Putamen (tissue), 1 donor: ENCODE measurements at regions not wholly inside any gene's neighbourhood (a gene's known extent, or its start where the extent isn't known, plus 50 kb on each side); places are given as distances from the start of the nearest gene placed in this dataset.
"Not testable (repeated sequence)": the region's sequence is repeated elsewhere in the genome, so short reads cannot be mapped to it uniquely, and the experiment has no call there.

Source experiments
- DNase-seq: peaks from one replicate; pipeline ENCODE4 v3.0.0-alpha.2; 2016; ENCODE audit warnings: low spot score

- DNase-seq: no peak
Measured at GRCh38 chr2:193867454-193867853, 1672.7 kb upstream of the TMEFF2 start.

- no peak for DNase-seq
Measured at GRCh38 chr2:193861557-193861956, 1666.8 kb upstream of the TMEFF2 start.

GRCh38 chr2:193847991-193848390 is 1653.3 kb upstream of the TMEFF2 start:
- no peak for DNase-seq

GRCh38 chr2:193847130-193847529 is 1652.4 kb upstream of the TMEFF2 start:
- no peak for DNase-seq

- no peak for DNase-seq
Measured at GRCh38 chr2:193845604-193846003, 1650.9 kb upstream of the TMEFF2 start.

- no peak for DNase-seq
Measured at GRCh38 chr2:193843675-193844074, 1648.9 kb upstream of the TMEFF2 start.

- DNase-seq: no peak
Measured at GRCh38 chr2:193841384-193842150, 1646.8 kb upstream of the TMEFF2 start.

GRCh38 chr2:193837111-193837738 is 1642.5 kb upstream of the TMEFF2 start:
- DNase-seq: no peak

DNA sequence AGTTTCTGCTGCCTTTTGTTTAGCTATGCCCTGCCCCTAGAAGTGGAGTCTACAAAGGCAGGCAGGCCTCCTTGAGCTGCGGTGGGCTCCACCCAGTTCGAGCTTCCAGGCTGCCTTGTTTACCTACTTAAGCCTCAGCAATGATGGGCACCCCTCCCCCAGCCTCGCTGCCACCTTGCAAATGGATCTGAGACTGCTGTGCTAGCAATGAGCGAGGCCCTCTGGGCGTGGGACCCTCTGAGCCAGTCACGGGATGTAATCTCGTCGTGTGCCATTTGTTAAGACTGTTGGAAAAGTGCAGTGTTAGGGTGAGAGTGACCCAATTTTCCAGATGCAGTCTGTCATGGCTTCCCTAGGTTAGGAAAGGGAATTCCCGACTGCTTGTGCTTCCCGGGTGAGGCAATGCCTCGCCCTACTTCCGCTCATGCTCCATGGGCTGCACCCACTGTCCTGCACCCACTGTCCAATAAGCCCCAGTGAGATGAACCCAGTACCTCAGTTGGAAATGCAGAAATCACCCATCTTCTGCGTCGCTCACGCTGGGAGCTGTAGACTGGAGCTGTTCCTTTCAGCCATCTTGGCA is 1641.8 kb upstream of the TMEFF2 start:
- not testable (repeated sequence) for DNase-seq

DNA sequence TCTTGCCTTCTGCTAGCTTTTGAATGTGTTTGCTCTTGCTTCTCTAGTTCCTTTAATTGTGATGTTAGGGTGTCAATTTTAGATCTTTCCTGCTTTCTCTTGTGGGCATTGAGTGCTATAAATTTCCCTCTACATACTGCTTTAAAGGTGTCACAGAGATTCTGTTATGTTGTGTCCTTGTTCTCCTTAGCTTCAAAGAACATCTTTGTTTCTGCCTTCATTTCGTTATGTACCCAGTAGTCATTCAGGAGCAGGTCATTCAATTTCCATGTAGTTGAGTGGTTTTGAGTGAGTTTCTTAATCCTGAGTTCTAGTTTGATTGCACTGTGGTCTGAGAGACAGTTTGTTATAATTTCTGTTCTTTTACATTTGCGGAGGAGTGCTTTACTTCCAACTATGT is 1639.2 kb upstream of the TMEFF2 start:
- not testable (repeated sequence) for DNase-seq

- no peak for DNase-seq
Measured at GRCh38 chr2:193824474-193824873, 1629.7 kb upstream of the TMEFF2 start.

GRCh38 chr2:193818801-193819499 is 1624.2 kb upstream of the TMEFF2 start:
- DNase-seq: no peak

- DNase-seq: no peak
Measured at GRCh38 chr2:193816008-193816407, 1621.3 kb upstream of the TMEFF2 start.

GRCh38 chr2:193810533-193810932 is 1615.8 kb upstream of the TMEFF2 start:
- no peak for DNase-seq

- no peak for DNase-seq
Measured at GRCh38 chr2:193808877-193809276, 1614.1 kb upstream of the TMEFF2 start.

GRCh38 chr2:193806088-193806774 is 1611.5 kb upstream of the TMEFF2 start:
- DNase-seq: no peak

DNA sequence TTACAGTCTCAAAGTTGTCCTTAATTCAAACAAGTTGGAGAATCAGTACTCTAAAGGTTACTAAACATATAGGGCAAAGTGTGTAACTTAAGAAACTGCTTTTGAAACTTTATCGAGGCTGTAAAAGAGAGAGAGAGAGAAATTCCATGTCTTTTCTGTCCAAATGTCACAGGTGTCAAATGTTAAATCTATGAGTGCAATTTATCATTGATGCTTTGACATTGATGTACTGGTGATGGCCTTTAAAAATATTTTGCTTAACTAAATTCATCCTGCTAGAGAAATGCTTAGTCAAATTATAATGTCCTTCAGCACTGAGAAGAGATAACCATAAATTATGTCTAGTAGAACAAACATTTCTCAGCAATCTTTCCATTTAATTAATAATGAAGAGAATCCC is 1602.1 kb upstream of the TMEFF2 start:
- DNase-seq: no peak

DNA sequence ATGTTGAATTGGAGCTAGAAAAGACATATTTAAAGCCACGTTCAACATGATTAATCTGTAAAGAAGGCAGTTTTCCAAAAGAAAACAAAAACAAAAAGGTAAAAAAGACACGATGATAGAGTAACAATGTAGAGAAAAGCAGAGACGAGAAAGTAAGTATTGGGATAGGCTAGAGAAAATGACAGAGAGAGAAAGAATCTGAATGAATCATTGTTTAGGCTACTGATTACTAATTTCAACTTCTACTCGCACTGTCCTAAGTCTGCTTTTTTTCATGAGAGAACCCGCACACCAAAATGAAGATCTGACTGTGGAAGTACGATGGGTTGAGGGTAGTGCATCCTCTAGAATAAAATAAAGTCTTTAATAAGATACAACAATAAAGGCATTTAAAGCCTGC is 1599.2 kb upstream of the TMEFF2 start:
- DNase-seq: no peak

DNA sequence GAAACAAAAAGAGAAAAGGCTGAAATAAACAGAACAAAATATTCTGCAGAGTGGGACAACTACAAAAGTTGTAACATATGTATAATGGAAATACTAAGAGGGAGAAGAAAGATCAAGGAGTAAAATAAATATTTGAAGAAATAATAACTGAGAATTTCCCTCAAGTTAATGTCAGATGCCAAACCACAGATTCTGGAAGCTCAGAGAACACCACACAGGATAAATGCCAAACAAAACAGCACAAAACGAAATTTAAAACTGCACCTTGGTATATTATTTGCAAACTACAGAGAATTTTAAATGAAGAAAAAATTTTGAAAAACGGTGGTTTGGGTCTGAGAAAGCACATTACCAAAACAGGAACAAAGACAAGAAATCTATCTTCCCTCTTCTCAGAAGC is 1588.9 kb upstream of the TMEFF2 start:
- no peak for DNase-seq

DNA sequence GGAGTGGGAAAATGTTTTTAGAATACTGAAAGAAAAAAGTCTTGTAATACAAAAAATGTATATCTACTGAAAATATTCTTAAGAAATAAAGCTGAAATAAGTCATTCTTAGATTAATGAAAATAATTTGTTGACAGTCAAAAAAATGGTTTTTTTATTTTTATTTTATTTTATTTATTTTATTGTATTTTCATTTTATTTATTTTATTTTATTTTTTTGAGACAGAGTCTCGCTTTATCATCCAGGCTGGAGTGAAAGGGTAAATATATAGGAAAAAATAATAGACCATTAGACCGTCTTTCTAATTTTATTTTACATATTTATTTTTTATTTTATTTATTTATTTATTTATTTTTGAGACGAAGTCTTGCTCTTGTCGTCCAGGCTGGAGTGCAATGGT is 1583.6 kb upstream of the TMEFF2 start:
- DNase-seq: no peak

DNA sequence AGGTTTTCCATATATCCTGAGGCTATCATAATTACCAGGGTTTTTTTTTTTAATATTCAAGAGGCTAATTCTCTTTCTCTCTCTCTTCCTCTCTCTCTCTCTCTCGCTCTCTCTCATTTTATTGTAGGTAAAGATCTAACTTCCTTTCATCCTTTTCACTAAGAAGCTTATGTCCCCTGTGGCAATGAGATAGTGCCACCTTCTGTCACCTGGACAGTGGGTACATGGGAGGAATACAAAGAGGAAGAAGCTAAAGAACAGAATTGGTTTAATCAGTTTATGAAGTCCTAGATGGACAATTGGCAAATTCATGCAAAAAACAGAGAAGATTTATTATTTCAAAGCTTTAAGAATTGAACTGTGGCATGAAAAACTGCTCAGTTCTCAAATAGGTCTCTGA is 1582.3 kb upstream of the TMEFF2 start:
- no peak for DNase-seq

DNA sequence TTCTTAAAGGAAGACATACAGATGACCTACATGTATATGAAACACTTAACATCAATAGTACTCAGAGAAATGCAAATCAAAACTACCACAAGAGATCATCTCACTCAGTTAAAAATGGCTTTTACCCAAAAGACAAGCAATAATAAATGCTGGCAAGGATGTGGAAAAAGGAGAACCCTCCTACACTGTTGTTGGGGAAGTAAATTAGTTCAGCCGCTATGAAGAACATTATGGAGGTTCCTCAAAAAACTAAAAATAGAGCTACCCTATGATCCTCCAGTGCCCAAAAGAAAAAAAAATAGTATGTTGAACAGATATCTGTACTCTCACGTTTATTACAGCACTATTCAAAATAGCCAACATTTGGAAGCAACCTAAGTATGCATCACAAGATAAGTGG is 1579.4 kb upstream of the TMEFF2 start:
- DNase-seq: no peak
